ENCODE measurements at regions not wholly inside any gene's neighbourhood (a gene's known extent, or its start where the extent isn't known, plus 50 kb on each side); places are given as distances from the start of the nearest gene placed in this dataset.

- TF ChIP-seq CENPT (CRISPR knock-in tag; IDR thresholded peaks at IDR 0.05; ENCODE audit: low read depth) = no peak
- TF ChIP-seq ZSCAN9 (CRISPR knock-in tag; IDR thresholded peaks at IDR 0.05; ENCODE audit: borderline replicate concordance) = peak; percentile 80; the same call in 1 of the 2 replicates
- no peak for TF ChIP-seq HOXD1 (CRISPR knock-in tag; IDR thresholded peaks at IDR 0.05)
- TF ChIP-seq SIN3A (IDR thresholded peaks at IDR 0.05; ENCODE audit: borderline replicate concordance, low read depth, low read length) = no peak
- no peak for TF ChIP-seq TCF7L2 (IDR thresholded peaks at IDR 0.05; ENCODE audit: low read depth, low read length)
- no peak for TF ChIP-seq ISX (CRISPR knock-in tag; conservative IDR thresholded peaks at IDR 0.05)
- TF ChIP-seq PCBP1 (IDR thresholded peaks at IDR 0.05; ENCODE audit: borderline replicate concordance, low read depth, low read length) = no peak
- TF ChIP-seq SP5 (CRISPR knock-in tag; IDR thresholded peaks at IDR 0.05; ENCODE audit: borderline replicate concordance, low read depth) = no peak
- TF ChIP-seq ZNF446 (CRISPR knock-in tag; IDR thresholded peaks at IDR 0.05) = no peak
- no peak for TF ChIP-seq GPN1 (CRISPR knock-in tag; IDR thresholded peaks at IDR 0.05; ENCODE audit: borderline replicate concordance)
- TF ChIP-seq, protein P1, sequence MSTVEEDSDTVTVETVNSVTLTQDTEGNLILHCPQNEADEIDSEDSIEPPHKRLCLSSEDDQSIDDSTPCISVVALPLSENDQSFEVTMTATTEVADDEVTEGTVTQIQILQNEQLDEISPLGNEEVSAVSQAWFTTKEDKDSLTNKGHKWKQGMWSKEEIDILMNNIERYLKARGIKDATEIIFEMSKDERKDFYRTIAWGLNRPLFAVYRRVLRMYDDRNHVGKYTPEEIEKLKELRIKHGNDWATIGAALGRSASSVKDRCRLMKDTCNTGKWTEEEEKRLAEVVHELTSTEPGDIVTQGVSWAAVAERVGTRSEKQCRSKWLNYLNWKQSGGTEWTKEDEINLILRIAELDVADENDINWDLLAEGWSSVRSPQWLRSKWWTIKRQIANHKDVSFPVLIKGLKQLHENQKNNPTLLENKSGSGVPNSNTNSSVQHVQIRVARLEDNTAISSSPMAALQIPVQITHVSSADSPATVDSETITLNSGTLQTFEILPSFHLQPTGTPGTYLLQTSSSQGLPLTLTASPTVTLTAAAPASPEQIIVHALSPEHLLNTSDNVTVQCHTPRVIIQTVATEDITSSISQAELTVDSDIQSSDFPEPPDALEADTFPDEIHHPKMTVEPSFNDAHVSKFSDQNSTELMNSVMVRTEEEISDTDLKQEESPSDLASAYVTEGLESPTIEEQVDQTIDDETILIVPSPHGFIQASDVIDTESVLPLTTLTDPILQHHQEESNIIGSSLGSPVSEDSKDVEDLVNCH (CRISPR knock-in tag; IDR thresholded peaks at IDR 0.05) = no peak
- TF ChIP-seq ZSCAN31 (CRISPR knock-in tag; IDR thresholded peaks at IDR 0.05; ENCODE audit: low read depth) = no peak
- no peak for TF ChIP-seq IRF1 (CRISPR knock-in tag; IDR thresholded peaks at IDR 0.05; ENCODE audit: low read depth)
- peak; percentile 34; the same call in 1 of the 2 replicates for TF ChIP-seq ZNF503 (CRISPR knock-in tag; IDR thresholded peaks at IDR 0.05)
- TF ChIP-seq ZNF615 (CRISPR knock-in tag; IDR thresholded peaks at IDR 0.05; ENCODE audit: borderline replicate concordance) = no peak; the same call in 1 of the 2 replicates
- no peak for TF ChIP-seq MTA1 (CRISPR knock-in tag; IDR thresholded peaks at IDR 0.05; ENCODE audit: borderline replicate concordance)
- TF ChIP-seq NCOA1 (CRISPR knock-in tag; IDR thresholded peaks at IDR 0.05) = no peak
- TF ChIP-seq ZNF460 (CRISPR knock-in tag; IDR thresholded peaks at IDR 0.05; ENCODE audit: borderline replicate concordance) = no peak
- TF ChIP-seq, protein P2, sequence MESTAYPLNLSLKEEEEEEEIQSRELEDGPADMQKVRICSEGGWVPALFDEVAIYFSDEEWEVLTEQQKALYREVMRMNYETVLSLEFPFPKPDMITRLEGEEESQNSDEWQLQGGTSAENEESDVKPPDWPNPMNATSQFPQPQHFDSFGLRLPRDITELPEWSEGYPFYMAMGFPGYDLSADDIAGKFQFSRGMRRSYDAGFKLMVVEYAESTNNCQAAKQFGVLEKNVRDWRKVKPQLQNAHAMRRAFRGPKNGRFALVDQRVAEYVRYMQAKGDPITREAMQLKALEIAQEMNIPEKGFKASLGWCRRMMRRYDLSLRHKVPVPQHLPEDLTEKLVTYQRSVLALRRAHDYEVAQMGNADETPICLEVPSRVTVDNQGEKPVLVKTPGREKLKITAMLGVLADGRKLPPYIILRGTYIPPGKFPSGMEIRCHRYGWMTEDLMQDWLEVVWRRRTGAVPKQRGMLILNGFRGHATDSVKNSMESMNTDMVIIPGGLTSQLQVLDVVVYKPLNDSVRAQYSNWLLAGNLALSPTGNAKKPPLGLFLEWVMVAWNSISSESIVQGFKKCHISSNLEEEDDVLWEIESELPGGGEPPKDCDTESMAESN (CRISPR knock-in tag; conservative IDR thresholded peaks at IDR 0.05) = no peak
- TF ChIP-seq, protein P3, sequence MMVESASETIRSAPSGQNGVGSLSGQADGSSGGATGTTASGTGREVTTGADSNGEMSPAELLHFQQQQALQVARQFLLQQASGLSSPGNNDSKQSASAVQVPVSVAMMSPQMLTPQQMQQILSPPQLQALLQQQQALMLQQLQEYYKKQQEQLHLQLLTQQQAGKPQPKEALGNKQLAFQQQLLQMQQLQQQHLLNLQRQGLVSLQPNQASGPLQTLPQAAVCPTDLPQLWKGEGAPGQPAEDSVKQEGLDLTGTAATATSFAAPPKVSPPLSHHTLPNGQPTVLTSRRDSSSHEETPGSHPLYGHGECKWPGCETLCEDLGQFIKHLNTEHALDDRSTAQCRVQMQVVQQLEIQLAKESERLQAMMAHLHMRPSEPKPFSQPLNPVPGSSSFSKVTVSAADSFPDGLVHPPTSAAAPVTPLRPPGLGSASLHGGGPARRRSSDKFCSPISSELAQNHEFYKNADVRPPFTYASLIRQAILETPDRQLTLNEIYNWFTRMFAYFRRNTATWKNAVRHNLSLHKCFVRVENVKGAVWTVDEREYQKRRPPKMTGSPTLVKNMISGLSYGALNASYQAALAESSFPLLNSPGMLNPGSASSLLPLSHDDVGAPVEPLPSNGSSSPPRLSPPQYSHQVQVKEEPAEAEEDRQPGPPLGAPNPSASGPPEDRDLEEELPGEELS (CRISPR knock-in tag; IDR thresholded peaks at IDR 0.05) = peak; percentile 81
- no peak for TF ChIP-seq SETDB1 (CRISPR knock-in tag; IDR thresholded peaks at IDR 0.05; ENCODE audit: borderline replicate concordance)
These were observed 70.6 kb upstream of the CCN2 start (continued) for GRCh38 chr6:132021552-132022375.

Data from HepG2 (cell line).